Hepatocyte (in vitro differentiated cells): ENCODE measurements at regions not wholly inside any gene's neighbourhood (a gene's known extent, or its start where the extent isn't known, plus 50 kb on each side); places are given as distances from the start of the nearest gene placed in this dataset.

Source experiments
- CTCF ChIP-seq: fragments of 200-600 bp; sonication (generic); IDR thresholded peaks from 2 replicates; pipeline ENCODE4 v1.5.1; 2016; ENCODE audit warnings: antibody characterized with exemption, mild to moderate bottlenecking; ENCODE audit not compliant: poor library complexity
- EZH2 ChIP-seq: fragments of 200-600 bp; sonication (generic); IDR thresholded peaks from 2 replicates; pipeline ENCODE4 v1.6.1; 2016; ENCODE audit warnings: antibody characterized with exemption, mild to moderate bottlenecking, borderline replicate concordance
- EZH2phosphoT487 ChIP-seq: fragments of 200-600 bp; sonication (generic); IDR thresholded peaks from one replicate; pipeline ENCODE4 v1.6.1; 2018; ENCODE audit warnings: antibody characterized with exemption, mild to moderate bottlenecking, low read depth, moderate library complexity; ENCODE audit not compliant: unreplicated experiment, severe bottlenecking

- no peak for TF ChIP-seq CTCF
- TF ChIP-seq EZH2 = no peak
- TF ChIP-seq EZH2phosphoT487 = no peak
These were observed 169.9 kb upstream of the ATP6AP2 start for GRCh38 chrX:40410859-40411258.
